ENCODE measurements at regions not wholly inside any gene's neighbourhood (a gene's known extent, or its start where the extent isn't known, plus 50 kb on each side); places are given as distances from the start of the nearest gene placed in this dataset.
"Not testable (repeated sequence)": the region's sequence is repeated elsewhere in the genome, so short reads cannot be mapped to it uniquely, and the experiment has no call there.

DNA sequence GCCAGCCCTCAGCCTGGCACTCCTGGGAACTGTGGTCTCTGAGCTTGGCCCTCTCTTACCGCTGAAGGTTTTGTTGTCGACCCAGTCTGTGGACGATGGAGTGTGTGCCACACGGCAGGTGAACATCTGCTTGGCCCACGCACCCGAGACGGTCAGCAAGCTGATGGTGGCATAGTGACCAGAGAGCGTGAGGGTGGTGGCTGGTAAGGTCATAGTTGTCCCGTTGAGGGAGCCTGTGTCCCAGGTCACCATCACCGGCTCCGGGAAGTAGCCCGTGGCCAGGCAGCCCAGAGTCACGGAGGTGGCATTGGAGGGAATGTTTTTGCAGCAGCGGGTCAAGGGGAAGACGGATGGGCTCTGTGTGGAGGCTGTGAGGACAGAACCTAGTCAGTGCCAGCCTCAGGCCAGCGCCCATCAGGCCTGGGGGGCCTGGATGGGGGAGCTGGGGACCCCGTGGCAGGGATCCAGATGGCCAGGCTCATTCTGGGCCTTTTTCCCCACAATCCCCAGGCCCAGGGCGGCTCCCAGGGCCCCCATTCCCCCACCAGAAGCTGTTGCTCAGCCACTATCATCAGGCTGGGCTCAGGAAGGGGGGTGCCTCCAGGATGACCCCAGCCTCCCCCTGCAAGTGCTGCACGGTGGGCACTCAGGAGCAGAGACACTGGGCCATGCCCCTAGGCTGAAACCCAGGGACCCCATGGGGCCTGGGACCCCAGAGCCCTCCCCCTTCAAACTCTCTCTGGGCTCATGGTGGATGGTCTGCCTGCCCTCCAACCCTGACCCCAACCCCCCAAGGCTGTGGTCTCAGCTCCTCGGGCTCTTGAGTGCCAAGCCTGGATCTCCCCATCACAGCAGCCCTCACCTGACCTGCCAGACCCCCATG, 75.2 kb downstream of the TMEM121 start:
- no peak for DNase-seq

DNA sequence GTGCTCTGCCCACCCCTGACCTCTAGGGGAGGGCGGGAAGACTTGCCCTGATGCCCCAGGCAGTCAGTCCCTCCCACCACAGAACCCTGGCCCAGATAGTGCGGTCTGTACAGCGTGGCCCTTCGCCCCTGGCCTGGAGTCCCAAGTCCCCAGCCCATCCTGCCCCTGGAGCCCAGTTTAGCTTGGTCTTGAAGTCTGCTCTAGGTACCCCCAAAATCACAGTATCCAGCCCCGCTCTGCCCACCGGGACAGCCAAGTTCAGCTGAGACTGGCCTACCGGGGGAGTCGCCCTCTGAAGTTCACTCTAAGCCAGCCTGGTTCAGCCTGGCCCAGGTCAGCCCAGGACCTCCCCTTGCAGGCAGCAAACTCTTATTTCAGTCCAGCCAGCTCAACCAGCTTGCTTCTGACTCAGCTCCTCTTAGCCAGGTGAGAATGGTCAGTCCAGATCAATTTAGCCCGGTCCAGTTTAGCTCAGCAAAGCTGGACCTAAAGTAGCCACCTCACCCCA, 75.9 kb downstream of the TMEM121 start:
- no peak for DNase-seq

DNA sequence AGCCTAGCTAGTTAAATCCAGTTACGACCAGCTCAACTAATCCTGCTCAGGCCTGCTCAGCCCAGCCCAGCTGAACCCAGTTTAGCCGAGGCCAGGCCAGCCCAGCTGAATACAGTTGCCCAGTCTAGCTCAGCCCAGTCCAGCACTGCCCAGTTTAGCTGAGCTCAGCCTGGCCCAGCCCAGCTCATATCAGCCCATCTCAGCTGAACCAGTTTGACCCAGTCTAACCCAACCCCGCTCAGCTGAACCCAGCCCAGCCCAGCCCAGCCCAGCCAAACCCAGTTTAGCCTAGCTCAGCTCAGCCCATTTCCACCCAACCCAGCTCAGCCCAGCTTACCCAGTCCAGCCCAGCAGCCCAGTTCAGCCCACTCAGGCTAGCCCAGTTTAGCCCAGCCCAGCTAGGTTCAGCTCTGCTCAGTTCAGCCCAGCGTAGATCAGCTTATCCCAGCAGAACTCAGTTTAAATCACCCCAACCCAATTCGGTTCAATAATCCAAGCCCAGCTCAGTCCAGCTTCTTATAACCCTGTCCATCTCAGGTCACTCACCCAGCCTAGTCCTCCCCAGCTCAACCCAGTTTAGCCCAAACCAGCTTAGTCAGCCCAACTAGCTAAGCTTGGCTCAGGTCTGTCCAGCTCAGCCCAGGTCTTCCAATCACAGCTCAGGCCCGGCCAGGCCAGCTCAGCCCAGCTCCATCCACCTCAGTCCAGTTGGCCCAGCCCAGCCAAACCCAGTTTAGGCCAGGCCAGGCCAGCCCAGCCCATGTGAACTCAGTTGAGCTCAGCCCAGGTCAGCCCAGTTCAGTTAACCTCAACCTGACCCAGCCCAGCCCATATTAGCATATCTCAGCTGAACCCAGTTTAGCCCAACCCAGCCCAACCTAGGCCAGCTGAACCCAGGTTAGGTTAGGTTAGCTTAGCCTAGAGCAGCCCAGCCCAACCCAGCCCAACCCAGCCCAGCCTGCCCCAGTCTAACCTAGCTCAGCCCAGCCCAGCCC, 76.7 kb downstream of the TMEM121 start:
- no peak for DNase-seq

DNA sequence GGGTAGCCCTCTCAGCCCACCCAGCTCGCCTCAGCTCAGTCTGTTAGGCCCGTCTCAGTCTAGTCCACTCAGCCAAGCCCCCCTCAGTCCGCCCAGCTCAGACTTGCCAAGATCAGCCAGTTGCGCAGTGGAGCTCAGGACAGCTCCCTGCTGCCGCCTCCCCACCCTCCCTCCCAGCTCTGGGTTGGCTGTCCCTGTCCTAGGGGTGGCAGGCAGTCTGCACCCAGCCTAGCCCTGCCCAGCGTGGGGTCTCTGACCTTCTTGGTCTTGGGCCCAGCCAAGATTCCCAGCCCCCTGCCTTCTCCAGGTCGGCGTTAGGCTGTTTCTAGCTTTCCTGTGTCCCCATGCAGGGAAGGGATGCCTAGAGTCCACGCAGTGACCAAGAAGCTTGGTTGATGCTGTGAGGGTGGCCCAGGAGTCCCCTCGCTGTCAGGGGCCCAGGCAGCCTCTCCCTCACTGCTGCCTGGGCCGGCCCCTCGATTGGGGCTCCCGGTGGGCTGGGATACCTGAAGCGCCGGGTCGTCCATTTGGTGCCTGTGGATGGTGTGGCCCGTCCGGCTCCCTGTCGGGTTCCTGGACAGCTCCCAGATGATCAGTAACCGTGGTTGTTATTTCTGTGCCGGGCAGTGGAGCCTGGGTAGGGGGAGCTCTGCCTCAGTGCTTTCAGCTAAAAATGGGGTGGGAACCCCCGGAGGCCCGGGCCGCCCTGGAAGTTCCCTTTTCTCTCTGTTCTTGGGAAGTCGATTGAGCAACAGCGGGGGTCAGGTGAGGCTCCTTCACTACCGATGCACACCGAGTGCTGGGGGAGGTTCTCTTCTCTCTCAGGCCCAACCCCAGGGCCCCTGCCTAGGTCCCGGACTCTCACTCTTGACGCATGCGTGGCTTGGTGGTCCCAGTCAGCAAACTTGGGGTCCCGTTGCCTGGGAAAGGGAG, 78.4 kb downstream of the TMEM121 start:
- not testable (repeated sequence) for DNase-seq

DNA sequence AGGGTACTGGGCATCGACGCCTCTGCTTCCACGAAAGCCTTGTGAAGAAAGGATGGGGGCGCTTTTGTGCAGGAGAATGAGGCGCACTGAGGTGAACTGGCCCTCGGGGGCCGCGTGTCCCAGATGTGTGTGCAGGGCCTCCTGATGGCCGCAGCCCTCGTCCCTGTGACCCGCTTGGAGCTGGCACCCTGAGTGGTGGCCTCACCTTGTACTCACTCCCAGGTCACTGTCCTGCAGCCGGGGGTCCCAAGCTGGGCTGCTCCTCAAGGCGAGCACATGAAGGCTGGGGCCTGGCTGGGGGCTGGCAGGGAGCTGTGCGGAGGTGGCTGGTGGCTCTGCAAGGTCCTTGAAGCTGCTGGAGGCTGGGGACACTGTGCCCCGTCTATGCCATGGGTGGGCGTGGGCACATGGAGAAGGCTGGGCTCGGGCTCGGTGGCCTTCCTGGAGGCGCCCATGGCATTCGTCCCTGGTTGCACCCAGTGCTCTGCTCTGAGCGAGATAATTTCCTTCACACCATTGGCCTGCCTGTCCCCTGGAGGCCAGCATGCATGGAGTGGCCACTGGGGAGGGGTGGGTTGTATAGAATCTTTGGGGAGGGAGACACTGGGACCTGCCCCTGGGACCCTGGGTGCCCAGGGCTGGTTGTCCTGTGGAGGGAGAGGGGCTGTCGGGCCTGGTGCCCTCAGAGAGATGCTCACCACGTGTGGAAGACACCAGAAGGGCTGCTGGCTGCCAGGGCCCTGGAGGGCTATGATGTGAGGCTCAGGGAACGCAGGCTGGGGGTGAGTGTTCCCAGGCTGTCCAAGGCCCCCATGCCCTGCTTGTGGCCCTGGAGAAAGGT, 79.3 kb downstream of the TMEM121 start:
- DNase-seq: no peak

DNA sequence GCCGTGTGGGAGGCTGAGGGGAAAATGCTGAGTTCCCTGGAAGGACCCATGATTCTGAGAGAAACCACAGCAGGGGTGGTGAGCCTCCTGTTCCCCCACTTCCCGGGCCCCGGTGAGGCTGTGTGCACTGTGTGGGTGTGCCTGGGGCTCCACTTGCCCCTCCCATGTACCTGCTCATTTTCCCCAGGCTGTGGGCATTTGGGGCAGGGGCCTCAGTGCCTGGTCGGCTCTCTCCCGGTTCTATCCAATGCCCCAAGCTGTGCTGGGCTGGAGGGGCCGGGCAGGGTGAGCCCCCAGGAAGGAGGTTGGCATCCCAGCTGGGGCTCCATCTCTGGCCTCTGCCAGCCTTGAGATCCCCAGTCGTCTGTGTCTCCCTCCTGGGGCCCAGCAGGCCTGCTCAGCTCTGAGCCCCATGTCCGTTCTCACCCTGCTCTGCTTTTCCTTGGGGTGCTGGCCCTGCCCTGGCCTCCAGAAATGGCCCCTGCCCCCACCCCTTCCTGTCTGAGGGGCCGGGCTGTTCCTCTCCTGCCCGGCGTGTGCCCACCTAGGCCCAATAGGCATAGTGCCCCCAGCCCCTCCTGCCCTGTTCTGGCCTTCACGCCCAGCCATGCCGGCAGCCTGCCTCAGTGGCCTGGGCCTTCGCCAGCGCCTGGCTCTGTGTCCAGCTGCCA, 80.1 kb downstream of the TMEM121 start:
- DNase-seq: not testable (repeated sequence)

DNA sequence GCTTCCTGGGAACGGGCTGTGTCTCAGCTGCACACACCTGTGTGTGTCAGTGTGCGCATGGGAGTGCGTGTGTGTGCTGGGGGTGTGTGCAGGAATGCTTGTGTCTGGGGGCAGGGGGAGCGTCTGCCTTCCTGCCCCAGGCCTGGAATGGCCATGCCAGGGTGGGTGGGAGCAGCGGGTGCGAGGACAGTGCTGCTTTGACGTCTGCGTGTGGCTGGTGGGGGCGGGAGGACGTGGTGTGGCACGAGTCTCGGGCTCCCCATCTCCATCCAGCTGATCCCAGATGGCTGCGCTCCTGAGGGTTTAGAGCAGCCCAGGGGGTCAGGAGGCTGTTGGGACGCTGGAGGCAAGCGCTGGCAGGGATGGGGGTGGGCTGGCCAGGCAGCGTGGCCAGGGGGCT, 80.6 kb downstream of the TMEM121 start:
- DNase-seq: not testable (repeated sequence)

DNA sequence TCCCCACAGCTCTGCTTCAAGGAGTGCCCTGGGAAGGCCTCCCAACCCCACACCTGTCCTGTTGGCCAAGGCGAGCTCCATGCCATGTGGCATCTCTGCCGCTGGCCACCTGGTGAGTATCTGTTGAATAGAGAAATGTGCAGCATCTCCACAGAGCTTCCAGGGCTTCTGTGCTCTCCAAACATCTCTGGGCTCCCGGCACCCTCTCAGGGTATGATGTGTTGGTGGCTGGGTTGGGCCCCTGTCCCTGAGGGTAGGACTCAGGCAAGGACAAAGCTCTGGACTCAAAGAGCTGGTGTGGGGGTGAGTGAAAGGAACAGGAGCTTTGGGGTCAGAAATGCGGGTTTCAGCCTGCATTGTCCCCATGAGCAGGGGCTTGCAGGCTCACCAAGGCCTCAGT, 88.6 kb downstream of the TMEM121 start:
- not testable (repeated sequence) for DNase-seq

DNA sequence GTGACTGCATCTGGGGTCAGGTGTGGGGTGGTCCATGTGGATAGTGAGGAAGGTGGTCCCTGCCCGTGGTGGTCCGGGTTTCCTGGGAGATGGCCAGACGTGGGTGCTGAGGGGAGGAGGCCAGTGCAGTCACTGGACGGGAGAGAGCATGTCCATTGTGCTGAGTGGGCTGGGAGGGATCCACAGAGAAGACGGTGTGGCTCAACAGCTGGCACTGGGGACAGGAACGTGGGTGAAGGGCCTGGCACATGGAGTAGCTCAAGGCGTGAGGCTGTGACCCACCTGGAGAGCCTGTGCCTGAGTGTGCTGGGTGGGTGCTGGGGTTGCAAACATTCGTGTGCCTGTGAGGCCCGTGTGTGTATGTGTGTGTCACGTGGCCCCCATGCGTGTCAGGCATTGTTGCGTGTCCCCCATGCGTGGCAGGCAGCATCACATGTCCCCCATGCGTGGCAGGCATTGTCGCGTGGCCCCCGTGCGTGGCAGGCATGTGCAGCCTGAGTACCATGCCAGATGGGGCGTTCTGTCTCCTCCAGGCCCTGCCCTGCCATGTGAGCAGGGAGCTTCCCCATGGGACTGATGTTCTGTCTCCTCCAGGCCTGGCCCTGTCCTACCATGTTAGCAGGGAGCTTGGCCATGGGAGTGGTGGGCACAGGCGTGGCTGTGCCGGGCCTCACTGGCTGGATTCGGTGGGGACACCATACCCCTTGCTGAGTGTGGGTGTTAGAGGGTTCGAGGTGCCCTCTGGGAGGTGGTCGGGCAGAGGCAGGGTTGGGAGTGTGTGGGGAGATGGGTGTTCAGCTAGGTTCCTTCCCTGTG, 89.8 kb downstream of the TMEM121 start:
- DNase-seq: not testable (repeated sequence)

DNA sequence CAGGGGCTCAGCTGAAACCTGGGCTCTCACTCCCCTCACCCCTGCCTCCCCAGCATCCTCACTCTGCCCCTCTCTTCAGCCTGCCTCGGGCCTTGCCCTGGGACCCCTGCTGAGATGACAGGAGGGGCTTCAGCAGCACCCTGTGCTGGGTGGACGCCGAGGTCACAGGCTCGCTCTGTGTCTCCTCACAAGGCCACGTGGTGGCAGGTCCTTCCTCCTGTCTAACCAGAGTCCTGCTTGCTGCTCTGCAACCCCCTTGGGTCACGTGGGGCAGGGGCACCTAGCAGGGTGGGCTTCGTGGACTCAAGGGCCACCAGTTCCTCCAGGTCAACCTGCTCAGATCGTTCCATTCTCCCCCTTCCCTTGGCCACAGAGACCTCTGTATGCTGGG, 90.4 kb downstream of the TMEM121 start:
- DNase-seq: no peak

DNA sequence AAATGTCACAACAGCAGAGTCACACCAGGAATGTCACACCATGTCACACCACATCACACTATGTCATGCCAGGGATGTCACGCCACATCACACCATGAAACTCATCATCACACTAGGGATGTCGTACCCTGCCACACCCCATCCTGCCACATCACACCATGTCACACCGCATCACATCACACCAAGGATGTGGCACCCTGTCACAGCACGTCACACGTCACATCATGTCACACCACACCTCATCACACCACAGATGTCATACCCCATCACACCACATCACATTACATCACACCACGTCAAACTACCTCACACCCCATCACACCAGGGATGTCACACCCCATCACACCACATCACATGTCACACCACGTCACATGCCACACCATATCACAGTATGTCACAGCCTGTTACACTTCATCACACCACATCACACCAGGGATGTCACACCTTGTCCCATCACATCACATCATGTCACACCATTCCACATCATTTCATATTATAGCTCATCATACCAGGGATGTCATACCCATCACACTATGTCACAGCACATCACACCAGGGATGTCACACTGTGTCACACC, 90.9 kb downstream of the TMEM121 start:
- DNase-seq: peak; percentile 26

DNA sequence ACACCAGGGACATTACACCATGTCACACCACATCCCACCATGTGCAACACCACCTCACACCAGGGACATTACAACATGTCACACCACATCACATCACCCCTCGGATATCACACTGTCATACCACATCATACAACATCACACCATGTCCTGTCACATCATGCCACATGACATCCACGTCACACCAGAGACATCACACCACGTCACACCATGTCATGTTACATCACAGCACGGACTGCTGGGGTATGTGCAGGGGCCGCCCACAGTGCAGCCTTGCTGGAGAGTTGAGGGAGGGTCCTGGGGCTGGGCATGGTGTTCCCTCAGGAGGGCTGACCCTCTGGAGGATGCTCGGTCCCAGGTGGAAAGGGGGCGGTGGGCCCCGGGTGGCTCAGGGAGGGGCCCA, 91.4 kb downstream of the TMEM121 start:
- DNase-seq: not testable (repeated sequence)

DNA sequence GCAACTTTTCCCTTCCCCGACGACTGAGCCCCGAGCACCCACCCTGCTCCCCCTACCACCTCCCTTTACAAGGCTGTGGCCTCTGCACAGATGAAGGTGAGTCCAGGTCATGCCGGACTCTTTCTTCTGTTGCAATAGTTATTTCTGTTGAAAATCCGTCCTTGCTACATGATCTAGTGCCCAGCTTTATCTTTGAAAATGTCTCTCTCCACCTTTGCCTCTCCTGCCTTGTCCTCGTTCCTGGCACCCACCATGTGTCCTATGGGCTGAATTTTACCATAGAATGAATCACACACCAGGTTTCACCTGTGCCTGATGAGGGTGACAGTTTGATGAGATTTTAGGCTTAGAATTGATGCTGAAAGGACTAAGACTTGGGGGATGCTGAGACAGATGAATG, 92.9 kb downstream of the TMEM121 start:
- not testable (repeated sequence) for DNase-seq

DNA sequence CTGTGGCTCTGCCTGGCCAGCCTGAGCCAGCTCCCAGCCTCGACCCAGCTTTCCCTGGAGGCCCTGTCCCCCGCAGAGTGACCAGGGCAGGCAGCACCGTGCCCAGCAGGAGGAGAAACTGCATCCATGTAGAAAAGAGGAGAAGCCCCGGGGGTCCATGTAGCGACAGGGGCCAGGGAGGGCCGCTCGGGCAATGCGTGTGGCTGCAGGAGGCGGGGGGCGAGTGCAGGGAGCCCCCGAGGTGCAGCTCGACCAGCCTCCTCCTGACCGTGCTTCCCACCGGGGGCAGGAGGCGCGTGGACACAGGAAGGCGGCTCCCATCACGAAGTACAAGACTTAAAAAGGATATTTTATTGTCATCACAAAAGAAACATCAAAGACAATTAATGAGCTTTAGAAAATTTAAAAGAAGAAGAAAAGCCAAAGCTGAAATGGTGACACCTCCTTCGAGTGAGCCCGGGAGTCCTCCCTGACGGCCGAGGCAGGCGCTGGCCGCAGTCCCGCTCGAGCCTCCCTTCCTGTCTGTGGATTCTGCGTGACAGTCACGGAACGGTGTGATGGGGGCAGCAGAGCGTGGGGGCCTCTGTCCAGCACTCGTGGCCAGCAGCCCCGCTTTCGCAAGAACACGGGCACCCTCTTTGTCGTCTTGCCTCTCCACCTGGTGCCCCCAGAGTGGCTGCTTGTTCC, 93.9 kb downstream of the TMEM121 start:
- DNase-seq: not testable (repeated sequence)

DNA sequence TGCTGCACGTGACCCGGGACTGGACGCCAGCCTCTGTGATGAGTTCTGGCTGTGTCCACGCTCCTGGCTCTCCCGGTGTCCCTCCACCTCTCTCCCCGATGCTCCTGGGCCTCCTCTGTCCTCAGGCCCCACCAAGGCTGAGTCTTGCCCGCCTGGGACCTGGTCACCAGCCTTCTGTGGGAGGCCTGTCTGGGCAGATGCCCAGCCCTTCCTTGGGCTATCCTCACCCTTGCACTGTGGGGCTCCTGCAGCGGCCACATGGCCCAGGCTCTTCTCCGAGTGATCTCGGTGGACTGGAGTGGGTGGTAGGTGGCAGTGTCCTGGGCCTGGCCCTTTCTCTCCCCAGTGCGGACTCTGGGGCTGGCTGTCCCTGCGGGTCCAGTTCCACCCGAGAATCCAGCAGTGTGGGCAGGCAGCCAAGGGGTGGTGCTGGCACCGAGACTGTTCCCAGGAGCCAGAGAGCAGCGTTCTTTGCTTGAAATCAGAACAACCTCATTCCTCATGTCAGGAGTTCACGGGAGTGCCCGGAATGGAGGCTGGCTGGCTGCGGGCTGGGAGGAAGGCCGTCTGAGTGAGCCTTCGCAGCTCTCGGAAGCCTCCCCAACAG, 94.6 kb downstream of the TMEM121 start:
- not testable (repeated sequence) for DNase-seq

DNA sequence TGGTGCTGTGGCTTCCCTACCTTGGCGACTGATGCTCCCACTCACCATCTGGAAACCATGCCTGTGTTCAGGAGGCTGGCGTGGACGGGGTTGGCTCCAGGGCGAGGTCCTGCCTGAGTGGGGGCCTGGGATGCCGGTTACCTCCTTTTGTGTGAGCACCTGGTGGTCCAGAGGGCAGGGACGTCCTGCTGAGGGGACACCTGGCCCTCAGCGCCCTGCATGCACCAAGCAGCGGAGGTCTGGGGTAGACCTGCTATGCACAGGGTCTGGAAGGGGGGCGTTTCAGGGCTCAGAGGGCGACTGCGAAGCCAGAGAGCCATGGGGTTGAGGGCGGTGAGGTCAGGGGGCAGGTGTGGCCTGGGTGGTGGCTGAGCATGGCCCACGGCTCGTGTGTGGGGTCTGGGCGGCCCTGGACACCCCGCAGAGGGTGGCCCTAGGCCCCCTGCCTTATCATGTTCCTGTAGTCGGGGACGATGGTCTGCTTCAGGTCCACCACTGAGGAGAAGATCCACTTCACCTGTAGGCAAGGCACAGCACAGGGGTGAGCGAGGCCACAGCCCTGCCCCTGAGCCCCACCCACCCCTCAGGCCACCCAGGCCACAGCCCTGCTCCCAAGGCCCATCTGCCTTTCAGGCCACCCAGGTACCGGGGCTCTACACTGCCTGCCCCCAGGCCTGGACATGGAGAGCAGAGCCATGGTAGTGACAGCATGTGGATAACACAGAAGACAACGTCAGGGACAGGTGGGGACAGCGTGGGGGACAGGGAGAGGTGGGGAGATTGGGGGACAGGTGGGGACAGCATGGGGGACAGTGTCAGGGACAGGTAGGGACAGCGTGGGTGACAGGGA, 95.3 kb downstream of the TMEM121 start:
- DNase-seq: not testable (repeated sequence)

DNA sequence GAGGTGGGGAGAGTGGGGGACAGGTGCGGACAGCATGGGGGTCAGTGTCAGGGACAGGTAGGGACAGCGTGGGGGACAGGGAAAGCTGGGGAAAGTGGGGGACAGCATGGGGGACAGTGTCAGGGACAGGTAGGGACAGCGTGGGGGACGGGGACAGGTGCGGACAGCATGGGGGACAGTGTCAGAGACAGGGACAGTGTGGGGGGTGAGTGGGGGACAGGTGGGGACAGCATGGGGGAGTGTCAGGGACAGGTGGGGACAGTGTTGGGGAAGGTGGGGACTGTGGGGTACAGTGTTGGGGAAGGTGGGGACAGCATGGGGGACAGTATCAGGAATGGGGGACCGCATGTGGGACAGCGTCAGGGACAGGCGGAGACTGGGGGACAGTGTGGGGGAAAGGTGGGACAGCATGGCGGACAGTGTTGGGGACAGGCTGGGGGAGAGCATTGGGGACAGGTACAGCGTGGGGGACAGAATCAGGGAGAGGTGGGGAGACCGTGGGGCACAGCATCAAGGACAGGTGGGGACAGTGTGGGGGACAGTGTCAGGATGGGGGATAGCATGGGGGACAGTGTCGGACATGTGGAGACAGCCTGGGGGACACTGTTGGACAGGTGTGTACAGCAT, 96.1 kb downstream of the TMEM121 start:
- no peak for DNase-seq

Data from activated CD4-positive, alpha-beta T cell treated with anti-CD3 and anti-CD28 coated beads, Interleukin-2, Interleukin-6, amounts not matched to agents 100 ng/mL and 50 ng/mL, durations not matched to agents 16 hours and 8 hours (primary cell).